Right lobe of liver (tissue), 6 donors: ENCODE measurements at regions not wholly inside any gene's neighbourhood (a gene's known extent, or its start where the extent isn't known, plus 50 kb on each side); places are given as distances from the start of the nearest gene placed in this dataset.

ENCODE experiments used
- ATAC-seq, 4 donors: fragments of 200-7000 bp; cut with Tn5 transposase; one replicate each; pipeline ENCODE4 v1.9.1; 2020; ENCODE audit warnings: mild to moderate bottlenecking in 4 of 4, moderate library complexity in 4 of 4
- DNase-seq, 3 donors: peaks; one replicate each; pipeline ENCODE4 v3.0.0-alpha.2; 2020
- H3K27ac ChIP-seq, 3 donors: fragments of 200-600 bp; one replicate each; pipeline ENCODE4 v1.8.0; 2022
- H3K27me3 ChIP-seq, 2 donors: fragments of 200-600 bp; one replicate each; pipeline ENCODE4 v1.8.0; 2022
- H3K36me3 ChIP-seq, 4 donors: fragments of 200-600 bp; sonication (generic) in 1 of 4; one replicate each; pipeline versions ENCODE4 v1.5.1 to v1.8.0; 2017 to 2022; ENCODE audit warnings: control low read depth in 1 of 4
- H3K4me1 ChIP-seq, 4 donors: fragments of 200-600 bp; sonication (generic) in 1 of 4; one replicate each; pipeline versions ENCODE4 v1.5.1 to v1.8.0; 2017 to 2022; ENCODE audit warnings: control low read depth in 1 of 4
- H3K4me3 ChIP-seq, 3 donors: fragments of 200-600 bp; one replicate each; pipeline ENCODE4 v1.8.0; 2022
- H3K9me3 ChIP-seq, 4 donors: fragments of 200-600 bp; sonication (generic) in 1 of 4; one replicate each; pipeline versions ENCODE4 v1.5.1 to v1.8.0; 2017 to 2022; ENCODE audit warnings: control low read depth in 1 of 4
- POLR2A ChIP-seq: fragments of 450-650 bp; IDR thresholded peaks from one replicate; pipeline ENCODE4 v1.6.1; 2017; ENCODE audit warnings: antibody characterized with exemption, mild to moderate bottlenecking
- WGBS: methylation state at CpG from one replicate; pipeline ENCODE4 v1.1.6; 2018; ENCODE audit warnings: low coverage, low lambda C conversion rate; ENCODE audit not compliant: insufficient coverage; ENCODE audit errors: missing lambda C conversion rate; 5-methylcytosine and 5-hydroxymethylcytosine counted together
- intact Hi-C, 2 donors: fragments of 100-400 bp; cut with DNase I; formaldehyde crosslinking; loops; one replicate each; pipeline versions ENCODE4 v1.11.2 to v1.14.1; 2022
- TF ChIP-seq, protein P1 (sequence below), 4 donors: fragments of 200-600 bp in 3 of 4; fragments of 450-650 bp in 1 of 4; IDR thresholded peaks; one replicate each; pipeline versions ENCODE4 v1.5.1 to v1.8.0; 2016 to 2022; ENCODE audit warnings: antibody characterized with exemption in 4 of 4, mild to moderate bottlenecking in 2 of 4
- donor health status: DM: no; HTN: yes; CAD: no.
- donor health status: DM: no; HTN: no; CAD: no.
- donor health status: DM: no; HTN: no; CAD: no.
- donor health status: DM: no; HTN: yes; CAD: no.
- donor health status: DM: no; HTN: yes; CAD: no.

DNA sequence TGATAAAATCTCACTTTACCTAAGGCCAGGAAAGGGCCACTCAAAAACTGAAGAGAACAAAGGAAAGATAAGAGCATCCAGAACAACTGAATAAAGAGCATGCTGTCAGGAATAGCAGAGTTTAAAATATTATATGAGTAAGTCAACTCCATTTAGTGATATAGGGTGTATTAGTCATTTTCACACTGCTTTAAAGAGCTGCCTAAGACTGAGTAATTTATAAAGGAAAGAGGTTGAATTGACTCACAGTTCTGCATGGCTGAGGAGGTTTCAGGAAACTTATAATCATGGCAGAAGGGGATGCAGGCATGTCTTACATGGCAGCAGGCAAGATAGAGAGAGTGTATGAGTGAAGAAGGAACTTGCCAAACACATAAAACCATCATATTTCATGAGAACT lies 778.0 kb upstream of the NECTIN3 start:
- Histone ChIP-seq H3K36me3 (no peaks in the 10 kb centered on the region), H3K27ac (no peak overlapping the region), H3K27me3 (no peaks in the 10 kb centered on the region), H3K9me3 (no peaks in the 10 kb centered on the region), H3K4me1 (no peaks in the 10 kb centered on the region), H3K4me3 (no peak overlapping the region)
- ATAC-seq (no peak), DNase-seq (no peak)
- no peak for TF ChIP-seq POLR2A
- TF ChIP-seq, protein P1, sequence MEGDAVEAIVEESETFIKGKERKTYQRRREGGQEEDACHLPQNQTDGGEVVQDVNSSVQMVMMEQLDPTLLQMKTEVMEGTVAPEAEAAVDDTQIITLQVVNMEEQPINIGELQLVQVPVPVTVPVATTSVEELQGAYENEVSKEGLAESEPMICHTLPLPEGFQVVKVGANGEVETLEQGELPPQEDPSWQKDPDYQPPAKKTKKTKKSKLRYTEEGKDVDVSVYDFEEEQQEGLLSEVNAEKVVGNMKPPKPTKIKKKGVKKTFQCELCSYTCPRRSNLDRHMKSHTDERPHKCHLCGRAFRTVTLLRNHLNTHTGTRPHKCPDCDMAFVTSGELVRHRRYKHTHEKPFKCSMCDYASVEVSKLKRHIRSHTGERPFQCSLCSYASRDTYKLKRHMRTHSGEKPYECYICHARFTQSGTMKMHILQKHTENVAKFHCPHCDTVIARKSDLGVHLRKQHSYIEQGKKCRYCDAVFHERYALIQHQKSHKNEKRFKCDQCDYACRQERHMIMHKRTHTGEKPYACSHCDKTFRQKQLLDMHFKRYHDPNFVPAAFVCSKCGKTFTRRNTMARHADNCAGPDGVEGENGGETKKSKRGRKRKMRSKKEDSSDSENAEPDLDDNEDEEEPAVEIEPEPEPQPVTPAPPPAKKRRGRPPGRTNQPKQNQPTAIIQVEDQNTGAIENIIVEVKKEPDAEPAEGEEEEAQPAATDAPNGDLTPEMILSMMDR (IDR thresholded peaks at IDR 0.05) = no peak
- intact Hi-C loops = no loop called here

DNA sequence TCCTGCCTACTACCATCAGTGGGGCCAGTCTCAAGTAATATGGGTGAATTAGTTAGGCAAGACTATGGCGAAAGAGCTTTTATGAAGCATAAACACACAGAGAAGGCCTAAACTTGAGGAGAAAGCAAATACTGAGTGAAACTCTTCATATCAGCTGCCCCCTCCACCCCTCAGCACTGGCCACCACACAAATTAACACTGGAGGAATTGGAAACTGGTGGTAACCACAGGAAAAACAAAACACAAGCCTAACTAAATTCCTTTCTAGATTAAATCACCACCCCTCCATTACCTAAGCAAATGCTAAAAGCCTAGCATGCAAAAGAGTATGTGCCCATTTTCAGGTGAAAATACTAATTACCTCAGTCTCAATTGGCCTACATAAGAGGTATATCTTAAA lies 774.7 kb upstream of the NECTIN3 start:
- no peak for DNase-seq
- no peaks in the 10 kb centered on the region for H3K36me3 ChIP-seq
- intact Hi-C loops = no loop called here
- no peak overlapping the region for H3K4me3 ChIP-seq
- no peak for TF ChIP-seq POLR2A
- TF ChIP-seq, protein P1 (IDR thresholded peaks at IDR 0.05) = no peak
- no peaks in the 10 kb centered on the region for H3K27me3 ChIP-seq
- no peaks in the 10 kb centered on the region for H3K9me3 ChIP-seq
- ATAC-seq = no peak
- H3K27ac ChIP-seq = no peak overlapping the region
- 83% methylated on average over 1 of the region's 1 CpG for WGBS
- no peaks in the 10 kb centered on the region for H3K4me1 ChIP-seq

DNA sequence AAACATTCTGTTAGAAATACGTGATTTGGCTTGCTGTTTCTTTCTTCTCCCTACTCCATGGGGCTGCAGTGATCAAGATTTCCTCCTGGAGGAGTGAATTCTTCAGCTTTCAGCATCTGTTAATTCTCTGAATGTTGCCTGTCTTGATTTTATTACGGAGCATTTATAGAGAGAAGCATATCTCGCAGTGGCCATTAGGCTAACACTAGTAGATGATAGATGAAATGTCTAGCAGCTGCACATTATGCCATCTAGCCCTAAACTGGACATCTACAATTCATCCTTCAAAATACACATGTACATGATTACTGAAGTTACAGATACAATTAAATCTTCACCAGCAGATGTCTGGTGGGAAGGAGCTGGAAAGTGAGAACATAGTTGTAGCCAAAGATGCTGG lies 769.8 kb upstream of the NECTIN3 start:
- DNase-seq = no peak

DNA sequence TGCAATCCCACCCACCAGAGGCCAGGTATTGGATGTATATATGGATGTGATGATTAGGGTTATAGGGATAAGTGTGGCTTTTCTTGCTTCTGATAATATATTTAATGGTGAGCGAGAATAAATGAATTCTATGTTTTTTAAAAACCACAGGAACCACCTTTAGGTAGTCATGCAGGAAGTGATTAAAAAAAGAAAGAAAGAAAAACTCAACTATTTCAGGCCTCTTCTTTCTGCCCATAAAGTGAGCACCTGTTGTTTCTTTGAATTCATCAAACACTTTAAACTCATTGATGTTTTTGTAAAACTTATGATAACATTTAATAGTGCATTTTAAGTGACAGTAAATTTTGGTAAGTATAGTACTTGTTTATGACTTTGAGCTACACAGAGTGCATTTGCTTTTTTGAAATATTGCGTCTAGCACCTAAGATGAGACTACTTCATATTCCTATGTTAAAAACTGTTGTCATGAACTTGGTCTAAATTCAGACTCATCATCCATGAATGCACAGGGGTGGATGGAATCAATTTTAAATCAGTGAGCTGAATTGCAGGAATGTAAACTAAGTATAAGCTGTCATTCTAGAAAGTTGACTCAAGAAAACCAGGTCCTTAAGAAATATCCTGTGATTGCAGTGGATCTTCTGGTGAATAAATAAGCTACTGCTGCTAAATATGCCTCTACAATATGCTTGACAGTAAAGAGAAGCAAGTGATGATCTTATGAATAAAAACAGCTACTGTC lies 764.4 kb upstream of the NECTIN3 start:
- H3K9me3 ChIP-seq = no peaks in the 10 kb centered on the region
- no peaks in the 10 kb centered on the region for H3K36me3 ChIP-seq
- 81% methylated on average over 2 of the region's 2 CpGs for WGBS
- H3K27ac ChIP-seq = no peak overlapping the region
- H3K27me3 ChIP-seq = no peaks in the 10 kb centered on the region
- intact Hi-C loops = no loop called here
- H3K4me3 ChIP-seq = no peak overlapping the region
- TF ChIP-seq, protein P1 (IDR thresholded peaks at IDR 0.05) = no peak
- no peak for TF ChIP-seq POLR2A
- no peaks in the 10 kb centered on the region for H3K4me1 ChIP-seq
- DNase-seq (no peak), ATAC-seq (no peak)

More for the DNA sequence above, 769.8 kb upstream of the NECTIN3 start:
- Histone ChIP-seq H3K36me3 (no peaks in the 10 kb centered on the region), H3K27me3 (no peaks in the 10 kb centered on the region), H3K9me3 (no peaks in the 10 kb centered on the region), H3K27ac (no peak overlapping the region), H3K4me1 (no peaks in the 10 kb centered on the region), H3K4me3 (no peak overlapping the region)
- WGBS = 75% methylated on average over 3 of the region's 3 CpGs
- TF ChIP-seq, protein P1 (IDR thresholded peaks at IDR 0.05) = no peak
- no peak for TF ChIP-seq POLR2A
- intact Hi-C loops = no loop called here
- ATAC-seq = no peak

DNA sequence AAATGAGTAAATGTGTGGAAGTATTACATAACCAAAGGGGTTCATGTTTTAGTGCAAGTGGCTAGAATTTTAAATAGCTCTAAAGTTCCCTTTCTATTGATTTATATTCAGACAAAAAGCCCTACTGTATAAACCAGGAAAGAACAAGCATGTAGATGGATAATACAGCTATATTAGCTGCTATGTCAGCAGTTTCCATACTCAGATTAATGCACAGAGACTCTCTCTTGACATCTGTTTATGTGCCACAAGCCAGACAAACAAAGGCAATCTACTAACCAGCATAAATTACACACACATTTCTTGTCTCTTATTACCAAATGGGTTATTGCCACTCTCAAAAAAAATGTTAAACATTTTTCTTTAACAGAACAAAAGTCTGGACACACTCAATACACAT lies 760.1 kb upstream of the NECTIN3 start:
- H3K27me3 ChIP-seq = no peaks in the 10 kb centered on the region
- DNase-seq (no peak), ATAC-seq (no peak)
- H3K27ac ChIP-seq = no peak overlapping the region
- TF ChIP-seq, protein P1 (IDR thresholded peaks at IDR 0.05) = no peak
- no peak for TF ChIP-seq POLR2A
- no peaks in the 10 kb centered on the region for H3K4me1 ChIP-seq
- no peak overlapping the region for H3K4me3 ChIP-seq
- no peaks in the 10 kb centered on the region for H3K9me3 ChIP-seq
- no peaks in the 10 kb centered on the region for H3K36me3 ChIP-seq
- intact Hi-C loops = no loop called here
